HUDEP-2 (cell line): ENCODE measurements at regions not wholly inside any gene's neighbourhood (a gene's known extent, or its start where the extent isn't known, plus 50 kb on each side); places are given as distances from the start of the nearest gene placed in this dataset.

ENCODE experiments used
- DNase-seq, 76 experiments: peaks; one replicate each; lab custom pipeline; 2025; ENCODE audit not compliant: unreplicated experiment in 76 of 76; lab: John Stamatoyannopoulos, UW

GRCh38 chr3:80116281-80116680 lies 348.5 kb upstream of the ROBO1 start:
- no peak for DNase-seq

GRCh38 chr3:80114694-80115093 lies 346.9 kb upstream of the ROBO1 start:
- no peak for DNase-seq

- no peak for DNase-seq
Measured at GRCh38 chr3:80113331-80113730, 345.5 kb upstream of the ROBO1 start.

- no peak for DNase-seq
Measured at GRCh38 chr3:80099559-80100066, 331.8 kb upstream of the ROBO1 start.

GRCh38 chr3:80097674-80098073 lies 329.9 kb upstream of the ROBO1 start:
- DNase-seq: no peak

GRCh38 chr3:80096909-80097308 lies 329.1 kb upstream of the ROBO1 start:
- no peak for DNase-seq

GRCh38 chr3:80094589-80094988 lies 326.8 kb upstream of the ROBO1 start:
- DNase-seq: no peak

GRCh38 chr3:80087767-80088166 lies 320.0 kb upstream of the ROBO1 start:
- DNase-seq: no peak

- no peak for DNase-seq
Measured at GRCh38 chr3:80086426-80086825, 318.6 kb upstream of the ROBO1 start.

- DNase-seq: no peak
Measured at GRCh38 chr3:80079886-80080285, 312.1 kb upstream of the ROBO1 start.

GRCh38 chr3:80068459-80068858 lies 300.7 kb upstream of the ROBO1 start:
- no peak for DNase-seq

GRCh38 chr3:80063535-80063934 lies 295.7 kb upstream of the ROBO1 start:
- no peak for DNase-seq

- no peak for DNase-seq
Measured at GRCh38 chr3:80060664-80061063, 292.9 kb upstream of the ROBO1 start.

GRCh38 chr3:80055306-80055705 lies 287.5 kb upstream of the ROBO1 start:
- DNase-seq: no peak

GRCh38 chr3:80052271-80052670 lies 284.5 kb upstream of the ROBO1 start:
- no peak for DNase-seq

GRCh38 chr3:80051602-80051962 lies 283.8 kb upstream of the ROBO1 start:
- DNase-seq: no peak

GRCh38 chr3:80050826-80051601 lies 283.2 kb upstream of the ROBO1 start:
- no peak for DNase-seq

GRCh38 chr3:80043226-80043625 lies 275.4 kb upstream of the ROBO1 start:
- no peak for DNase-seq

GRCh38 chr3:80040067-80040466 lies 272.3 kb upstream of the ROBO1 start:
- no peak for DNase-seq

GRCh38 chr3:80036176-80036575 lies 268.4 kb upstream of the ROBO1 start:
- DNase-seq: no peak

- DNase-seq: no peak
Measured at GRCh38 chr3:80035021-80035420, 267.2 kb upstream of the ROBO1 start.

GRCh38 chr3:80023010-80023409 lies 255.2 kb upstream of the ROBO1 start:
- no peak for DNase-seq

GRCh38 chr3:80018375-80018774 lies 250.6 kb upstream of the ROBO1 start:
- DNase-seq: no peak
